ENCODE measurements at regions not wholly inside any gene's neighbourhood (a gene's known extent, or its start where the extent isn't known, plus 50 kb on each side); places are given as distances from the start of the nearest gene placed in this dataset.

- no peak for DNase-seq
These were observed 610.2 kb upstream of the NDST4 start for GRCh38 chr4:115723621-115724020.

- no peak for DNase-seq
These were observed 607.2 kb upstream of the NDST4 start for GRCh38 chr4:115720611-115721010.

- no peak for DNase-seq
These were observed 598.2 kb upstream of the NDST4 start for GRCh38 chr4:115711575-115711974.

GRCh38 chr4:115688961-115689360 is 575.5 kb upstream of the NDST4 start:
- no peak for DNase-seq

- no peak for DNase-seq
These were observed 573.8 kb upstream of the NDST4 start for GRCh38 chr4:115687052-115687755.

- no peak for DNase-seq
These were observed 565.1 kb upstream of the NDST4 start for GRCh38 chr4:115678425-115678941.

GRCh38 chr4:115675719-115676118 is 562.3 kb upstream of the NDST4 start:
- no peak for DNase-seq

GRCh38 chr4:115674485-115674884 is 561.1 kb upstream of the NDST4 start:
- DNase-seq, result no peak

GRCh38 chr4:115671581-115671980 is 558.2 kb upstream of the NDST4 start:
- no peak for DNase-seq

- no peak for DNase-seq
These were observed 557.5 kb upstream of the NDST4 start for GRCh38 chr4:115670930-115671329.

GRCh38 chr4:115668396-115668795 is 555.0 kb upstream of the NDST4 start:
- no peak for DNase-seq

- DNase-seq, result no peak
These were observed 550.9 kb upstream of the NDST4 start for GRCh38 chr4:115664285-115664684.

- DNase-seq, result no peak
These were observed 547.0 kb upstream of the NDST4 start for GRCh38 chr4:115660465-115660864.

- no peak for DNase-seq
These were observed 544.7 kb upstream of the NDST4 start for GRCh38 chr4:115657991-115658650.

GRCh38 chr4:115655626-115656025 is 542.2 kb upstream of the NDST4 start:
- DNase-seq, result no peak

GRCh38 chr4:115648786-115649185 is 535.4 kb upstream of the NDST4 start:
- DNase-seq, result no peak

GRCh38 chr4:115629270-115629669 is 515.9 kb upstream of the NDST4 start:
- DNase-seq, result no peak

- no peak for DNase-seq
These were observed 496.2 kb upstream of the NDST4 start for GRCh38 chr4:115609631-115610030.

- DNase-seq, result no peak
These were observed 493.9 kb upstream of the NDST4 start for GRCh38 chr4:115607311-115607710.

GRCh38 chr4:115596265-115597001 is 483.0 kb upstream of the NDST4 start:
- no peak for DNase-seq

GRCh38 chr4:115580901-115581300 is 467.5 kb upstream of the NDST4 start:
- DNase-seq, result no peak

- no peak for DNase-seq
These were observed 462.4 kb upstream of the NDST4 start for GRCh38 chr4:115575851-115576250.

- DNase-seq, result no peak
These were observed 449.1 kb upstream of the NDST4 start for GRCh38 chr4:115562506-115562905.

GRCh38 chr4:115548123-115548522 is 434.7 kb upstream of the NDST4 start:
- DNase-seq, result no peak
